HG02938 (cell line): ENCODE measurements at regions not wholly inside any gene's neighbourhood (a gene's known extent, or its start where the extent isn't known, plus 50 kb on each side); places are given as distances from the start of the nearest gene placed in this dataset.
"Not testable (repeated sequence)": the region's sequence is repeated elsewhere in the genome, so short reads cannot be mapped to it uniquely, and the experiment has no call there.

Experiments used
- ATAC-seq: cut with Tn5 transposase; IDR thresholded peaks from one replicate; pipeline ENCODE4 v1.9.1; 2021; ENCODE audit warnings: mild to moderate bottlenecking, moderate library complexity; ENCODE audit not compliant: unreplicated experiment

DNA sequence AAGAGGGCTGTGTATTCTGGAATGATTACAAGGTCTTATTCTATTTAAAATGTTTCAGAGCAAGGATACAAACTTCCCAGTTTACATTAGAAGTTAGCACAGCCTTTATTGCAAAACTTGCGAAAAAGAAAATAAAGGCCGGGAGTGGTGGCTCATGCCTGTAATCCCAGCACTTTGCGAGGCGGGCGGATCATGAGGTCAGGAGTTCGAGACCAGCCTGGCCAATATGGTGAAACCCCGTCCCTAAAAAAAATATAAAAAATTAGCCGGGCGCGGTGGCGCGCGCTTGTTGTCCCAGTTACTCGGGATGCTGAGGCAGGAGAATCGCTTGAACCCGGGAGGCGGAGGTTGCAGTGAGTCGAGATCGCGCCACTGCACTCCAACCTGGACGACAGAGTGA, 87.1 kb downstream of the TRIM27 start:
- not testable (repeated sequence) for ATAC-seq

- ATAC-seq: peak; percentile 56
These were observed 85.5 kb downstream of the TRIM27 start for GRCh38 chr6:28838289-28838633.

DNA sequence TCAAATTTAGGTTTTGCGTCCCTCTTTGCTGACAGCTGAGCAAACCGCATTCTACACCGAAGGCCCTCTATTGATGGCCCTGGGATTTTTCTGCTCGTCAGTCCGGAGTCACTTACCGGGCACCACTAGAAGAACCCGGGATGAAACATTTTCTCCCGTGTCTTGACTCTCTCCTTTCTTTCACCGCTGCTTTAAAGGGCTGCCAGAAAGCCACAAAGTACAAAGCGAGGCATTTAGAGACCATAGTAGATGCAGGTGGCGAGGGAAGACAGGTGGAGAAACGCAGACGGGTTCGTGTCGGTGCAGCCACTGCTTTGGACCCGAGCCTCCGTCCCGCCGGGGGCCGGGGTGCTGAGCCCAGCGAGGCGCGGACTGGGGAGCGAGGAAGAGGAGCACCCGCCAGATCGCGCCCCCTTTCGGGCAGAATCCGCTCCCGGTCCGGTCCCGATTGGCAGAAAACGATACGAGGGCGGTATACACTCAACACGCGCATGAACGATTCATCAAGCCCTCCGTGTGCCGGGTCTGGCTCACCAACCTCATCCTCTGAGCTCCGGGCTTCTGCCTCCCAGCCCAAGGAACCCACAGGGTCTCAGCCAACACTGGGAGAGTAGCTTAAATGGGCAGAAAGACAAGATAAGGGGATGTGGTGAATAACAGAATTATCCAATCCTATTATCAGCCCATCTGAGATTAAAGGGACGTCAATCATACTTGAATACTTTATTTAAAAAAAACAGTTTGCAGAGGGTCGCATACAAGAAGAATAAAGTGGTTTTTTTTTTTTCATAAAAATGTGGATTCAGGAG, 84.9 kb downstream of the TRIM27 start:
- peak; percentile 57 for ATAC-seq

- no peak for ATAC-seq
These were observed 84.2 kb downstream of the TRIM27 start for GRCh38 chr6:28839443-28840120.

GRCh38 chr6:28841290-28841689, 82.5 kb downstream of the TRIM27 start:
- no peak for ATAC-seq

- ATAC-seq: not testable (repeated sequence)
These were observed 75.0 kb downstream of the TRIM27 start for GRCh38 chr6:28848756-28849155.
